Stomach (tissue), 8 donors: ENCODE measurements at regions not wholly inside any gene's neighbourhood (a gene's known extent, or its start where the extent isn't known, plus 50 kb on each side); places are given as distances from the start of the nearest gene placed in this dataset.

Experiments used
- DNase-seq, 2 donors: peaks; one replicate each; pipeline versions ENCODE4 v3.0.0 to v3.0.0-alpha.2; 2013 to 2019
- H3K27ac ChIP-seq, 5 donors: fragments of 200-600 bp in 4 of 5; sonication (generic) in 4 of 5; one replicate each; pipeline ENCODE4 v1.5.1; 2013 to 2019; ENCODE audit warnings: mild to moderate bottlenecking in 1 of 5, moderate library complexity in 1 of 5
- H3K27me3 ChIP-seq, 3 donors: fragments of 200-600 bp; sonication (generic); one replicate each; pipeline ENCODE4 v1.5.1; 2017 to 2019; ENCODE audit warnings: mixed run types in 1 of 3
- H3K36me3 ChIP-seq, 4 donors: fragments of 200-600 bp; sonication (generic); 1 replicate in 3 of 4; 2 replicates in 1 of 4; pipeline ENCODE4 v1.5.1; 2016 to 2019
- H3K4me1 ChIP-seq, 4 donors: fragments of 200-600 bp; sonication (generic); one replicate each; pipeline ENCODE4 v1.5.1; 2016 to 2019
- H3K4me3 ChIP-seq, 4 donors: fragments of 200-600 bp; sonication (generic) in 3 of 4; one replicate each; pipeline ENCODE4 v1.5.1; 2016 to 2019; ENCODE audit warnings: mild to moderate bottlenecking in 1 of 4
- H3K9me3 ChIP-seq, 4 donors: fragments of 200-600 bp; sonication (generic); one replicate each; pipeline ENCODE4 v1.5.1; 2016 to 2019
- EP300 ChIP-seq: sonication (generic); formaldehyde crosslinking; IDR thresholded peaks from one replicate; pipeline ENCODE4 v1.6.1; 2017; ENCODE audit warnings: antibody characterized with exemption
- POLR2A ChIP-seq, 4 donors: fragments of 450-650 bp; IDR thresholded peaks; one replicate each; pipeline ENCODE4 v1.6.1; 2016; ENCODE audit warnings: antibody characterized with exemption in 4 of 4, control low read depth in 2 of 4, mild to moderate bottlenecking in 1 of 4, moderate library complexity in 1 of 4
- POLR2AphosphoS5 ChIP-seq, 3 donors: sonication (generic); formaldehyde crosslinking; IDR thresholded peaks; one replicate each; pipeline ENCODE4 v1.6.1; 2016; ENCODE audit warnings: antibody characterized with exemption in 3 of 3
- WGBS, 5 donors: extraction: QIAGEN DNeasy Blood & Tissue Kit in 3 of 5; methylation state at CpG; one replicate each; pipeline versions ENCODE4 v1.1.5 to v1.1.7; 2013 to 2018; 5-methylcytosine and 5-hydroxymethylcytosine counted together
- intact Hi-C: fragments of 100-400 bp; cut with DNase I; formaldehyde crosslinking; loops from one replicate; pipeline ENCODE4 v1.15.1; 2023; ENCODE audit warnings: low total_unique reads
- TF ChIP-seq, protein P1 (sequence below), 7 experiments: fragments of 450-650 bp in 4 of 7; fragments of 200-600 bp in 3 of 7; sonication (generic) in 3 of 7; IDR thresholded peaks; one replicate each; pipeline ENCODE4 v1.5.1; 2016 to 2019; ENCODE audit warnings: antibody characterized with exemption in 7 of 7, control low read depth in 2 of 7, mild to moderate bottlenecking in 1 of 7
- donor health status: healthy with polysubstance abuse.
- donor health status: Bipolar disorder and iron deficiency.
- donor health status: healthy.

DNA sequence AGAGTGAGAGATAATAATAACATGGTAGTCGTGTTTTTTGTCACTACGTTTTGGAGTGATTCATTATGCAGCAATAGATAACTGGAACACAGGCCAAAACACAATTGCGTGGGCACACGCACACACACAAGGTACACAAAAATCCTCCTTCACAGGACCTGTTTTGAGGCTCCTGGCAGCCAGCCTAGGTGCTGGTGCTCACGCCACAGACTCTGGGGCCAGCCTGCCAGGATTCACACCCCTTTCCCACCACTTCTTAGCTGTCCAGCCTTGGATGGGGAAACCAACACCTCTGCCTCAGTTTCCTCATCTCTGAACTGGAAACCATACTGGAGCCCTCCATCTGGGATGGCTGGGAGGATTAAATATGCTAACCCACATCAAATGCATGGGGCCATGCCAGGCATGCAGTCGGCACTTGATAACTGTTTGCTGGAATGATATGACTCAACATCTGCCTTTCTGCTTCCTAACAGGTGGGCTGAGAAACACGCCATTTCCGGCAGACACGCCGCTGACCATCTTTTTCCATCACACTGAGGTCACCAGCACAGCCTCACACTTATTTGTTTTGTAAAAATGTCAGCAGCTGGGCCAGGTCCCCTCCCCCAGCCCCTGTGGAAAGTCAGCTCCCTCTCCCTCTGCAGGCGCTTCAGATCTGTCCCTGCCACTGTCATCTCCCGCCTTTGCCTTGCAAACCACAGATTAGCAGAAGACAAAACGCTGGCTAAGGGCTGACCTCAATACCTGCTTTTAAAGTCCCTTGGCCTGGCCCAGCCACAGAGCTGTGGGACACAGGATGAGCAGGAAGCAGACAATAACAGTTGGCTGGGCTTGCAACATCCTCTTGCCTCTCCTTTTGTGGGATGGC is 237.5 kb downstream of the BCOR start:
- DNase-seq = peak; percentile 34 to 78
- WGBS, 5 donors = 32 to 50% (median 34%) methylated on average over 10 to 13 of the region's 13 CpGs
- peaks cover 0 to 9% (median 4%) of the 10 kb centered on the region in 4 donors for H3K9me3 ChIP-seq
- intact Hi-C loops = no loop called here
- H3K4me3 ChIP-seq = no peak overlapping the region
- TF ChIP-seq POLR2A (IDR thresholded peaks at IDR 0.05) (no peak), EP300 (no peak), POLR2AphosphoS5 (IDR thresholded peaks at IDR 0.05) (no peak)
- TF ChIP-seq, protein P1, sequence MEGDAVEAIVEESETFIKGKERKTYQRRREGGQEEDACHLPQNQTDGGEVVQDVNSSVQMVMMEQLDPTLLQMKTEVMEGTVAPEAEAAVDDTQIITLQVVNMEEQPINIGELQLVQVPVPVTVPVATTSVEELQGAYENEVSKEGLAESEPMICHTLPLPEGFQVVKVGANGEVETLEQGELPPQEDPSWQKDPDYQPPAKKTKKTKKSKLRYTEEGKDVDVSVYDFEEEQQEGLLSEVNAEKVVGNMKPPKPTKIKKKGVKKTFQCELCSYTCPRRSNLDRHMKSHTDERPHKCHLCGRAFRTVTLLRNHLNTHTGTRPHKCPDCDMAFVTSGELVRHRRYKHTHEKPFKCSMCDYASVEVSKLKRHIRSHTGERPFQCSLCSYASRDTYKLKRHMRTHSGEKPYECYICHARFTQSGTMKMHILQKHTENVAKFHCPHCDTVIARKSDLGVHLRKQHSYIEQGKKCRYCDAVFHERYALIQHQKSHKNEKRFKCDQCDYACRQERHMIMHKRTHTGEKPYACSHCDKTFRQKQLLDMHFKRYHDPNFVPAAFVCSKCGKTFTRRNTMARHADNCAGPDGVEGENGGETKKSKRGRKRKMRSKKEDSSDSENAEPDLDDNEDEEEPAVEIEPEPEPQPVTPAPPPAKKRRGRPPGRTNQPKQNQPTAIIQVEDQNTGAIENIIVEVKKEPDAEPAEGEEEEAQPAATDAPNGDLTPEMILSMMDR (IDR thresholded peaks at IDR 0.05) = no peak
- peaks cover 0 to 22% (median 10%) of the 10 kb centered on the region in 4 donors for H3K4me1 ChIP-seq
- H3K36me3 ChIP-seq = no peaks in the 10 kb centered on the region
- H3K27ac ChIP-seq = no peak overlapping the region
- no peaks in the 10 kb centered on the region for H3K27me3 ChIP-seq

DNA sequence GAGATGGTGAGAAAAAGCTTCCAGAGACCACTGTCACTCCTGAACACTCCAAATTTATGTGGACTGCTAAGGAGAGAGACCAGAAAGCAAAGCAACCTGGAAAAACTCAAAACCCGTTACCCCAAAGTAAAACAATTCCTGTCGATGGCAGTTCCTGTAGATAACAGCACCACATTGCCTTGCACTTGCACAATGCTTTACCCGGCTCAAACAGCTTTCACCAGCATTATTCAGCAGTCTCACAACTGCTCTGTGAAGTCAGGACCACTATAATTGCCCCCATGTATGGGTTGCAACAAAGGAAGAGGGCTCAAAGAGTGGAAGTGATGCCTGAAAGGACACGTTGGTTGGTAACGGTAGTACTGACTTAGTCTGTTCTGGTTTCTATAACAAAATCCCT is 234.8 kb downstream of the BCOR start:
- Histone ChIP-seq H3K4me3 (no peak overlapping the region), H3K36me3 (no peaks in the 10 kb centered on the region), H3K9me3 (peaks cover 0 to 9% (median 4%) of the 10 kb centered on the region in 4 donors), H3K27me3 (no peaks in the 10 kb centered on the region), H3K27ac (no peak overlapping the region), H3K4me1 (peaks cover 0 to 7% (median 0%) of the 10 kb centered on the region in 4 donors)
- intact Hi-C loops = no loop called here
- TF ChIP-seq POLR2A (IDR thresholded peaks at IDR 0.05) (no peak), EP300 (no peak), POLR2AphosphoS5 (IDR thresholded peaks at IDR 0.05) (no peak)
- TF ChIP-seq, protein P1 (IDR thresholded peaks at IDR 0.05) = no peak
- no peak for DNase-seq
- 80 to 86% (median 82%) methylated on average over 5 of the region's 5 CpGs for WGBS, 5 donors

DNA sequence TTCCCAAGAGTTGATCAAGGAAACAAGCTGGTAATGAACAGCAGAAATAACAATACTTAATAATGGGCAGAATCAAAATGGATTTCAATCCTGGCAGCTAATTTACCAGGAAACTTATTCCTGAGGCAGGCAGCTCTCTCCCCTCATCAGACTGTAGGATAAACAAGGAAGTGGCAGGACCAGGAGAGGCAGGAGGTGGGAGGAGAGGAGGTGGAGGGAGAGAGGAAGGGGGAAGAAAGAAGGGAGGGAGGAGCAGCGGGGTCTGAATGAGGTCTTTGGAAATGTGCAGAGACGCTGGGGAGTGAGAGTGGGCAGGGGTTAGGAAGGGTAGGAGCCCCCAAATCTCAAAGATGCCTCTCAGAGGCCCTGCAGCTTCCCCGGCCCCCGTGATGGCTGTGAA is 231.5 kb downstream of the BCOR start:
- TF ChIP-seq, protein P1 (IDR thresholded peaks at IDR 0.05) = no peak
- TF ChIP-seq EP300 (no peak), POLR2A (IDR thresholded peaks at IDR 0.05) (no peak), POLR2AphosphoS5 (IDR thresholded peaks at IDR 0.05) (no peak)
- Histone ChIP-seq H3K27me3 (no peaks in the 10 kb centered on the region), H3K4me1 (no peaks in the 10 kb centered on the region), H3K36me3 (no peaks in the 10 kb centered on the region), H3K4me3 (no peak overlapping the region), H3K9me3 (peaks cover 0 to 15% (median 4%) of the 10 kb centered on the region in 4 donors), H3K27ac (peak overlapping the region in 1 of 5 donors; percentile 43)
- WGBS, 5 donors = 11 to 57% (median 48%) methylated on average over 2 to 4 of the region's 4 CpGs
- peak in 1 of 2 donors; percentile 49 for DNase-seq
- intact Hi-C loops = no loop called here

DNA sequence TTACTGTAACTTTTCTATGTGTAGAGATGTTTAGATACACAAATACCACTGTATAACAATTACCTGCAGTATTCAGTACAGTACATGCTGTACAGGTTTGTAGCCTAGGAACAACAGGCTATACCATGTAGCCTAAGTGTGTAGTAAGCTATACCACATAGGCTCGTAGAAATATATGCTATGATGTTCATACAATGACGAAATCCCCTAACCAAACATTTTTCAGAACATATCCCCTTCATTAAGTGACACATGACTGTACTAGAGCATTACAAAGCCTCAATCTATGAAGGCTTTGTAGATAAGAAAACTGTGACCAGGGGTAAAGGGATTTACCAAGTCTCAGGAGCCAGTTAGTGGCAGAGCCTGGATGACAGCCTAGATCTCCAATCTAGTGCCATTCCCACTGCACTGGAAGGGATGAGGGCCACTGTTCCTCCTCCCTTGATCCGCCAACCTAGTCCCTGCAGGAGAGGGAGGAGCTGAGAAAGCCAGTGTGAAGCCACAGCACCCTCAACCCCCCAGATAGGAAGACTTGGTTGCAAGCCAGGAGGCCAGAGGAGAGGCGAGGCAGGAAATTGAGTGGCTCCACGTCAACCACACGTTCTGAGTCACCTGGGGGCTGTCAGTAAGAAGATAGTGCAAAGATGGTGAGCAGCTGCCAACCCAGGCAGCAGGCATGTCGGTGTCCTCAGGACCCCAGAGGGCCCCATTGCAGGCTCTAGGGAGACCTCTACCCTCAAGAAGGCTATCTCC is 227.7 kb downstream of the BCOR start:
- intact Hi-C loops = no loop called here
- no peak overlapping the region for H3K27ac ChIP-seq
- peaks cover 0 to 6% (median 0%) of the 10 kb centered on the region in 4 donors for H3K9me3 ChIP-seq
- 48 to 59% (median 57%) methylated on average over 5 to 7 of the region's 7 CpGs for WGBS, 5 donors
- no peak overlapping the region for H3K4me3 ChIP-seq
- DNase-seq = no peak
- no peaks in the 10 kb centered on the region for H3K27me3 ChIP-seq
- no peaks in the 10 kb centered on the region for H3K36me3 ChIP-seq
- no peaks in the 10 kb centered on the region for H3K4me1 ChIP-seq
- TF ChIP-seq POLR2A (IDR thresholded peaks at IDR 0.05) = no peak
- no peak for TF ChIP-seq POLR2AphosphoS5 (IDR thresholded peaks at IDR 0.05)
